Kidney tubule cell (primary cell): ENCODE measurements at regions not wholly inside any gene's neighbourhood (a gene's known extent, or its start where the extent isn't known, plus 50 kb on each side); places are given as distances from the start of the nearest gene placed in this dataset.

ENCODE experiments used
- DNase-seq: peaks from one replicate; pipeline ENCODE4 v3.0.0-alpha.2; 2018; ENCODE audit warnings: low spot score

DNA sequence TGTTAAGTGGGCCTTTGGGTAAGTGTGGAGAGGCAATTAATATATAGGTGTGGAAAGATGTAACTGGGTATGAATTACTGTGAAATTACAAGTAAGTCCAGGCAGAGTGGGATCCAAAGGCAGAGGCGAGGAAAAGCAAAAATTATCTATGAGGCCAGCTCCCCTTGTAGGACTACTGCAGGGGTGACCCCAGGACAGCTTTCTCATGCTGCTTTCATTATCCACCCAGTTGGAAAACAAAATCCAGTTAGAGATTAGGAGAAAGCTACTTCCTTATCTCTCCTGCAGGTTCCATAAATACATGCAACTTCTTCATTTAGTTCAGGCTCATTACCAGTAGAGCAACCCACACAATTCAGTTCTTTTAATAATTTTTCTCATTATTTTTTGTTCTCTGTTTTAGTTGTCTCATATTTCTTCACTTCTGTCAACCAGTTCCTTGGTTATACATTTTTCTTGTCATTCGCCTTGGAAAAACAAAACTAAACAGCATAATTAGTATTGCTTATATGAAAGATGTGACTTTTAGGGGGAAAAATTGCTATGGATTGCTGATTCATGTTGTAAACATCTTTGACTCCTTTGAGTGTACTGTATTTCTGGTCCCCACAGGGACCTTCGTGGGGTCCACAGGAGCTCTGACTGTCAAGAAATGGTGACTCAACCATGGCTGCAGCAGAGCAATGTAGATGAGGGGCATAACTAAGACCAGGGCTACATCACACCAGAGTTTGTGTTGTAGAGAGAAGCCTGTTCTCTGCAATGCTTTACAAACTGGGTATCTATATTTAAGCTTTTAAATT, 110.4 kb upstream of the PARD3B start:
- DNase-seq = no peak

DNA sequence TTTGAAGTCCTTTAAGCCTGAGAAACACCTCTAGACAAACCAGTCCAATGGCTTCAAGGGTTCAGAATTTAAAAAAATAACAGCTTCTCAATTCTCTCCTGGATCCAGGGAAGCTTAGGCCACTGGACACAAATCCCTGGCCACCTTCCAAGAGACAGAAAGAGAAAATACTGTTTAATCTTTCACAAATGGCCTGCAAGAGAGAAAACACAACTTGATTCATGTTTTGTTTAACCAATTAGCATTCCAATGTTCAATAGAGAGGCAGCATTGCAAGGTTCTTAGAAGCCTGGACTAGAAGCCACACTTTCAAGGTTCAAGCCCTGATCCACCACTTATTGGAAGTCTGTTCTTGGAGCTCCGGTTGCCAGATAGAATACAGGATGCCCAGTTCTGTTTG, 109.0 kb upstream of the PARD3B start:
- DNase-seq = peak; percentile 13

GRCh38 chr2:204437408-204437807, 107.9 kb upstream of the PARD3B start:
- no peak for DNase-seq

- DNase-seq = no peak
Observed at GRCh38 chr2:204437815-204438756, 107.2 kb upstream of the PARD3B start.

- peak; percentile 78 for DNase-seq
Observed at GRCh38 chr2:204441316-204441715, 104.0 kb upstream of the PARD3B start.

GRCh38 chr2:204445149-204445548, 100.1 kb upstream of the PARD3B start:
- DNase-seq = no peak

GRCh38 chr2:204447722-204448121, 97.6 kb upstream of the PARD3B start:
- no peak for DNase-seq

- DNase-seq = no peak
Observed at GRCh38 chr2:204449977-204450376, 95.3 kb upstream of the PARD3B start.

- DNase-seq = no peak
Observed at GRCh38 chr2:204451766-204452165, 93.5 kb upstream of the PARD3B start.

- DNase-seq = peak; percentile 99
Observed at GRCh38 chr2:204452464-204453023, 92.7 kb upstream of the PARD3B start.

DNA sequence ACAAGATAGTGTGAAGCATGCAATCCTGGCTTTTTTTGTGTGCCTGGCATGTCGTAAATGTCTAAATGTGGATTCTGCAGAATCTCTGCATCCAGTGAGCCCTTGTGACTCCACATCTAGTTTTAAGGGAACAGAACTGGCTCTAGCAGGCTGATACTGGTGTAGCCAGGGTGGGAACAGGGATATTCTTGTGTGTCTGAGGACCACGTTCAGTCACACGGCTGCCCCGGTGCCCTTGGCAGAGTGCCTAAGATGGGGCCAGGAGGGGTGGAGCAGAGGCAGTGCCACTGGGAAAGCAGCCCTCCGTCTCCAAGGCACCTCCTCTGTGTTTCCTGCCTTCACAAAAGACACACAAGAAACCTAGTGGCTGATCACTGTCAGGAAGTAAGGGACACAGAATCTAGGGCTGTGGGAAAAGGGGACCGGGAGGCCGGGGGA, 91.5 kb upstream of the PARD3B start:
- peak; percentile 72 for DNase-seq

- DNase-seq = no peak
Observed at GRCh38 chr2:204454672-204455380, 90.4 kb upstream of the PARD3B start.

- DNase-seq = peak; percentile 41
Observed at GRCh38 chr2:204468746-204469429, 76.4 kb upstream of the PARD3B start.

DNA sequence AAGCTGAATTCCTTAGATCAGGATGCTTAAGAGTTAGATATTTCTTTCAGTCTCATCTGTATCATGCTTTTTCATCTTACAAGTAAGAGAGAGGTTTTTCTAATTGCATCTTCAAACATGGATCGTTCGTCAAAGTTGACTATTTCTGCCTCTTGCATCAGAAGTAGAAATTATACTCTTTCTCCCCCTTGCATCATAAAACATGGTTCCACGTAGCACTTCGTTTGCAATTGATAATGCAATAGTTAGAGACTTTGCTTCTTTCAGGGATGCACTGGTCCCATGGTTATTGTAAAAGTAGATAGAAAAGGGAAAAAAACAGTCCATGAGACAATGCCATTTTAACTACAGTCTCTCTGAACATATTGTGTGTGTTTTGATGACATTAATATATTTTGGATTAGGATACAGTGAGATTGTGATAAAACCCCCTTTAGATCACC, 75.1 kb upstream of the PARD3B start:
- DNase-seq = no peak

- DNase-seq = no peak
Observed at GRCh38 chr2:204470621-204471196, 74.6 kb upstream of the PARD3B start.

DNA sequence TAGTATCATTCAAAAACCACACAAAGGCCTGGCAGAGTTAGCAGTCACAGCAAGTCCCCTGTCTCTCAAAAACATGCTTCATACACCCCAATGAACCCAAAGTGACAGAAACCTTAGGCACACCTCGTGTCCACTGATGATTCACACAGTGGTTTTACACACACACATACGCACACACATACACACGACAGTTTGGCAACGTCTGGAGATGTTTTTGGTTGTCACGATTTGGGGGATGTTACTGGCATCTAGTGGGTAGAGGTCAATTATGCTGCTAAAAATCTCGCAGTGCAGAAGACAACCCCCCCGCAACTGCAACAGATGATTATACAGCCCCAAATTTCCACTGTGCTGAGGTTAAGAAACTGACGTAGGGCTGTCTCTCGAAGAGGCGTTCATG, 72.9 kb upstream of the PARD3B start:
- DNase-seq = no peak

GRCh38 chr2:204473224-204473623, 72.1 kb upstream of the PARD3B start:
- no peak for DNase-seq

DNA sequence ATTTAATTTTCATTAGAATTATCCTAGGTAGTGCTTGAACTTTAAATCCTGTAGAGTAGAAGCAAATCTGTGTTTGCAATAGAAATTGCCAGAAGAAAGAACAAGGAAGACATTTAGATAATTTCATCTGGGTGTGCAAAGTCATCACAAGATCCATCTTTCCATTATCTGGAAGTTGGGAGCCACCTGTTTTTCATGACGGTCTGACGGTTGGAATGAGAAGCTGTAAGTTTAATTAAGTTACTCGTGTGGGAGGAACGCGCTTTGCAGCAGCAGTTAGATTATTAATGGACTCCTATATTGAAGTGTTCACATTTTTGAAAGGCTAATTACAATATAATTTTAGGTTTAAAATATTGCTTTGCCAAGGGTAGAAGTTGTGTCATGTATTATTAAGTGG, 69.9 kb upstream of the PARD3B start:
- DNase-seq = no peak

GRCh38 chr2:204477358-204477950, 67.8 kb upstream of the PARD3B start:
- DNase-seq = no peak

DNA sequence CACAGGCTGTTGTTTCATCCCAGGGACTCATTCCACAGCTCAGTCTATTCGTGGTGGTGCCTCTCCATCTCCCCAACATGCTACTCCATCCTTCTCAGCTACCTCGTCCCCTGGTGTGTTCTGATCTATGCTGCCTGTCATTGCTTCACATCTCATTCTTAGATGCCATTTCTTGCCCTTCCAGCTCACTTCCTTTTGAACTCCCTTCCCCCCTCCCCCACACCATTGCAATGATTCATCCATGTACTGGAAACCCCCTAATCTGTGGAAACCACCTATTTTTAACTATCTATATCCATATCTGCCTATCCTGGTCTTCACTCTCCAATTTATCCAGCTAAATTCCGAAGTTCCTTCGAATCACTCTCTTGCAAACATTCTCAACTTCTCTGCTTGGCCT, 65.7 kb upstream of the PARD3B start:
- peak; percentile 85 for DNase-seq

DNA sequence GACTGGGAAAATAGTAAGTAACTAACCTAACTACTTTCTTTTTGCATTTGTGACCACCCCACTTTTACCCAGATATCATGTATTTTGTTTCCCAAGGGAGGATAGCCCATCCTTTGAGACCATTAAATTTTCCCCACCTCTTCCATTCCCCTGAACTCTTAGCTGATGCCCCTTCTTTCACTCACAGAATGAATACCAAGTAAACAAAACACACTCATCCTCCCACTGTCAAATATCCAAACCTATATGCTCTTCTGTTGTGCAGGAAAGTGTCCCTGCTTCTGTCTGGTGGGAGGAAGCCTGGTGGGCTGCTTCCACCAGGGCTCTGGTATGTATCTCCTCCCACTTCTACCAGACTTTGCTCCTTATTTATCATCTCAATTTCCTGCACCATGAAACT, 64.6 kb upstream of the PARD3B start:
- DNase-seq = no peak
